Fibroblast of mammary gland (primary cell): ENCODE measurements at regions not wholly inside any gene's neighbourhood (a gene's known extent, or its start where the extent isn't known, plus 50 kb on each side); places are given as distances from the start of the nearest gene placed in this dataset.
A peak's percentile ranks its signal among the peaks of the same experiment; 100 is the strongest.

Experiments
- DNase-seq: peaks from one replicate; pipeline ENCODE4 v3.0.0-alpha.2; 2010; ENCODE audit warnings: low read depth
- H3K4me3 ChIP-seq: 2 replicates; pipeline ENCODE4 v1.5.1; 2011; ENCODE audit warnings: low read depth, mild to moderate bottlenecking, low read length, moderate library complexity; ENCODE audit not compliant: control insufficient read depth
- TF ChIP-seq, protein P1 (sequence below): conservative IDR thresholded peaks from 2 replicates; pipeline ENCODE4 v1.5.1; 2011; ENCODE audit warnings: low read depth, low read length, inconsistent platforms; ENCODE audit not compliant: control insufficient read depth, insufficient read depth

DNA sequence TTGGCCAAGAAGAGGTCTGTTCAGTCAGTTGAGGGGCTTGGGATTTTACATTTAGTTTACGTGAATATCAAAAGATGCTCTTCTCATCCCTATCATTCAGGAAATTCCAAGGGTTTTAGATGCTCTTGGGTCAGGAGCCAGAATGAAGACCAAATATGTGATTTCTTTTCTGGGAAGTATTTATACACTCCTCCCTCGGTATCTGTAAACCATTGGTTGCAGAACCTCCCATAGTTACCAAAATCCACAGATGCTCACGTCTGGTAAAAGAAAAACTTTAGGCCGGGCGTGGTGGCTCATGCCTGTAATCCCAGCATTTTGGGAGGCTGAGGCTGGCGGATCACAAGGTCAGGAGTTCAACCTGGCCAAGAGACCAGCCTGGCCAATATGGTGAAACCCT lies 75.9 kb downstream of the TNFAIP2 start:
- no peak overlapping the region for H3K4me3 ChIP-seq
- peak; percentile 64 for DNase-seq
- TF ChIP-seq, protein P1, sequence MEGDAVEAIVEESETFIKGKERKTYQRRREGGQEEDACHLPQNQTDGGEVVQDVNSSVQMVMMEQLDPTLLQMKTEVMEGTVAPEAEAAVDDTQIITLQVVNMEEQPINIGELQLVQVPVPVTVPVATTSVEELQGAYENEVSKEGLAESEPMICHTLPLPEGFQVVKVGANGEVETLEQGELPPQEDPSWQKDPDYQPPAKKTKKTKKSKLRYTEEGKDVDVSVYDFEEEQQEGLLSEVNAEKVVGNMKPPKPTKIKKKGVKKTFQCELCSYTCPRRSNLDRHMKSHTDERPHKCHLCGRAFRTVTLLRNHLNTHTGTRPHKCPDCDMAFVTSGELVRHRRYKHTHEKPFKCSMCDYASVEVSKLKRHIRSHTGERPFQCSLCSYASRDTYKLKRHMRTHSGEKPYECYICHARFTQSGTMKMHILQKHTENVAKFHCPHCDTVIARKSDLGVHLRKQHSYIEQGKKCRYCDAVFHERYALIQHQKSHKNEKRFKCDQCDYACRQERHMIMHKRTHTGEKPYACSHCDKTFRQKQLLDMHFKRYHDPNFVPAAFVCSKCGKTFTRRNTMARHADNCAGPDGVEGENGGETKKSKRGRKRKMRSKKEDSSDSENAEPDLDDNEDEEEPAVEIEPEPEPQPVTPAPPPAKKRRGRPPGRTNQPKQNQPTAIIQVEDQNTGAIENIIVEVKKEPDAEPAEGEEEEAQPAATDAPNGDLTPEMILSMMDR, result no peak

DNA sequence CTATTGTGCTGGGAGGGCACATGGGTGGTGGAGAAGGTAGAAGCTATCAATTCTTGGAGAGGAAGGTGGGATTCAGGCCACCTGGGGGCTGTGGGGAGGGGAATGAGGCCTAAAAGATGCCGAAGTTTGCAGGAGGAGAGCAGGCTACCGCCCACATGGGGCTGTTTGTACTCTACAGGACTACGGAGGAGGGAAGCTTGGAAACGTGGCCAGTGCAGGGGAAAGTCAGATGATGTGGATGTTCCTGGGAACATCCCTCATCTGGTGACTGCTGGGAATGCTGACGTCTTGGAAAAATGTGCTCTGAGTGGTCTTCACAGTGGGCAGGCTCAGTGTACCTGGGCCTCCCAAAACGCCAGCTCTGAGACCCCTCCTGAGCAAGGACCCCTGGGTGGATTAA lies 78.5 kb downstream of the TNFAIP2 start:
- peak; percentile 26 for DNase-seq
- no peak overlapping the region for H3K4me3 ChIP-seq
- TF ChIP-seq, protein P1, result no peak

DNA sequence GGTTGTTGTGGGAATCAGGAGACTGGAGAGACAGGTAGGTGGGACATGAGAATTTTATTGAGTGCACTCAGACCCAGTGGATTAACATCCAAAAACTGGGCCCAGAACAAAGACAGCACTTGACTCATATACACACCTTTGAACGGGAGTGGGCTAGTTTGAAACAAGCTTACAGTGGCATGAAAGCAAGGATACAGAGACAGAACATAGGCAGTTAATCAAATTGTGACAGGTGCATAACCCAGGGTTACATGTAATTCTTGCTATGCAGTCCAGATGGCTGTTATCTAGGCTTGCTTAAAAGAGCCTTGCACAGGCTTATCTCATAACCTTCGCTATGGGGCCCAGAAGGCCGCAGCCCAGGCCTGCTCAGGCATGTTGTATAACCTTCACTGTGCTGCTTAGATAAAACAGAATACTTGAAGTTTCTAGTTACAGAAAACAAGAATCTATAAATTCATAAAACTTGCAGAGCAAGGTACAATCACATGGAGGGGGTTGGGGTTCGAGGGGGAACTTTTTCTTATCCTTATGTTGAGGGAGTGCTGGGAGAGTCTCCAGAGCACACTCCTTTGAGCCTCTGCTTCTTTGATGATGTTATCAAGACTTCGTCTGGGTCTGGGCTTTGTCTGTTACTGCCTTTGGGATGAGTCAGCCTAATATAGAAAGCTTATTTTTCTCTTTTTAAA lies 81.7 kb downstream of the TNFAIP2 start:
- TF ChIP-seq, protein P1, result no peak
- H3K4me3 ChIP-seq, result no peak overlapping the region
- DNase-seq, result peak; percentile 30

DNA sequence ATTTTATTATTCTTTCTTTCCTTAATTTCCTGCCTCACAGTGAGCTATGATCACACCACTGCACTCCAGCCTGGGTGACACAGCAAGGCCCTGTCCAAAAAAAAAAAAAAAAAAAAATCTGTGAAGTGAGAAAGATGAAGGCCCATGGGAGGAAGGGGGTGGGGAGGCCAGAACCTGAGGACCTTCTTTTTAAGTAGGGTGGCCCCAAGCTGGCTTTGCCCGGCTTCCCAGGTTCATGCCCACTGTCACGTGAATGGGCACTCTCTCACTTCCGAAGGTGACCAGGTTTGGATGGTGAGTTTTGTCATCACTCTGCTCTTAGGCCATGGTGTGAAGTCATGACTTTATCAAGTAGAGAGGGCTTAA lies 82.3 kb downstream of the TNFAIP2 start:
- TF ChIP-seq, protein P1, result no peak
- H3K4me3 ChIP-seq, result no peak overlapping the region
- no peak for DNase-seq

DNA sequence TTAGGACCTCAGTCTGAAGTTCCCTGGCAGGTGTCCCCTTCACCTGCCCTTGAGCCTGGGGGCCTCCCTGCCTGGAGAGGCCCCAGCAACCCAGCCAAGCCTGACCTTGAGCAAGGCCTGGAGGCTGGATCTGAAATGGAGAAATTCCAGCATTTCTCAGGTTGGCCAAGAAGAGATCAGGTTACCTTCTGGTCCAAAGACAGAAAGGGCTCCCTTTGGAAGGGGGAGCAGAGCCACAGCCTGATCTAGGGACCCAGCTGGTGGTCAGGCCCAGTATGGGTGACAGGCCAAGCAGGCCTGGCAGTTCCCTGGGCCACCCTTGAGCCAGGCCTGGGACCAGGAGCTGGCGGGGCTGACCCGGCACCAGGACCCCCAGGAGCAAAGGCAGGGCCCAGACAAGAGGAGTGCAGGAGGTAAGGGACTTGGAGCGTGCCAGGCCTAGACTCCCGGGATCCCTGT lies 82.8 kb downstream of the TNFAIP2 start:
- no peak overlapping the region for H3K4me3 ChIP-seq
- peak; percentile 8 for DNase-seq

DNA sequence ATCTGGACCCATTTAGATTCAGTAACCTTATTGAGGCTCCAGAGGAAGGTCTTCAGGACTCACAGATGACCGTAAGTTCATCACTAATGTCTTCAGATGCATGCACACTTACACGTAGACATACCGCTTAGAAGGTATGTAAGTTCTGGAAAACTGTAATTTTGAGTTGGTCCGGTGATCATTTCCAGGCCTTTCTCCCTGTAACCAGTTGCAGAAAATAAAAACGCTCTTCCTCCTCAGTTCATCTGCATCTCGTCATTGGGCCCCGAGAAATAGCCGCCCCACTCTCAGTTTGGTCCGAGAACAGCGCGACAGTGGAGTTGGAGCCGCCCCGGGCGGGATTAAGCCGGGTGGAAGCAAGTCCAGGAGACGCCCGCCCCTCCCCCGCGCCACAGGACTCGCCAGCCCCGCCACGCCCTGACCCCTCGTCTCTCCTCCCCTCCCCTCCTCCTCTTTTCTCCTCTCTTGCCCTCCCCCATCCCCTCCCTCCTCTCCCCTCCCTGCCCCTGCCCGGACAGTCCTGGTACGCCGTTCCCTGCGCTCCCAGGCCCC lies 83.7 kb downstream of the TNFAIP2 start:
- peak overlapping the region; percentile 27 for H3K4me3 ChIP-seq
- peak; percentile 36 for DNase-seq
- TF ChIP-seq, protein P1, result no peak

More for the DNA sequence above, 82.8 kb downstream of the TNFAIP2 start:
- TF ChIP-seq, protein P1, result no peak
